ENCODE measurements at regions not wholly inside any gene's neighbourhood (a gene's known extent, or its start where the extent isn't known, plus 50 kb on each side); places are given as distances from the start of the nearest gene placed in this dataset.

- Histone ChIP-seq H3K4me1 (ENCODE audit: insufficient read depth, low read length, severe bottlenecking) (no peaks in the 10 kb centered on the region), H3K9ac (ENCODE audit: low read length) (no peak overlapping the region), H3K4me2 (ENCODE audit: low read length) (no peak overlapping the region), H3K9me2 (ENCODE audit: low read depth, low read length) (no peaks in the 10 kb centered on the region), H4K20me1 (ENCODE audit: insufficient read depth, low read length) (no peaks in the 10 kb centered on the region), H3F3A (ENCODE audit: insufficient read depth, low read length) (no peaks in the 10 kb centered on the region), H3K27ac (ENCODE audit: low read depth, low read length, poor library complexity, severe bottlenecking) (no peak overlapping the region), H3K27me3 (ENCODE audit: insufficient read depth, low read length) (no peaks in the 10 kb centered on the region; the same call in 1 of the 2 replicates), H3K36me3 (ENCODE audit: insufficient read depth, low read length) (no peaks in the 10 kb centered on the region), H3K4me3 (ENCODE audit: low read depth, low read length, poor library complexity, severe bottlenecking) (no peak overlapping the region), H2AFZ (ENCODE audit: low read length) (no peak overlapping the region), H3K9me3 (ENCODE audit: low read length) (no peaks in the 10 kb centered on the region), H3K79me2 (ENCODE audit: insufficient read depth, low read length) (no peaks in the 10 kb centered on the region)
- TF ChIP-seq CTCF (IDR thresholded peaks at IDR 0.05; ENCODE audit: low read length) (no peak), EZH2 (IDR thresholded peaks at IDR 0.05; ENCODE audit: borderline replicate concordance, low read length) (no peak)
Measured at GRCh38 chr20:43241057-43241702, 51.5 kb upstream of the PTPRT start.

All from OCI-LY1 (cell line).